ENCODE measurements at regions not wholly inside any gene's neighbourhood (a gene's known extent, or its start where the extent isn't known, plus 50 kb on each side); places are given as distances from the start of the nearest gene placed in this dataset.

- TF ChIP-seq CTCF (IDR thresholded peaks at IDR 0.05) (no peak), POLR2A (IDR thresholded peaks at IDR 0.05) (no peak)
Observed at GRCh38 chr13:86792153-86792651, 879.0 kb upstream of the SLITRK5 start.

Data from ovary (tissue), 3 donors.